ENCODE measurements at regions not wholly inside any gene's neighbourhood (a gene's known extent, or its start where the extent isn't known, plus 50 kb on each side); places are given as distances from the start of the nearest gene placed in this dataset. TPM values are rescaled to one million over a fixed set of nuclear protein-coding genes. Genes with fewer than 3 reads are reported as not detected.

DNA sequence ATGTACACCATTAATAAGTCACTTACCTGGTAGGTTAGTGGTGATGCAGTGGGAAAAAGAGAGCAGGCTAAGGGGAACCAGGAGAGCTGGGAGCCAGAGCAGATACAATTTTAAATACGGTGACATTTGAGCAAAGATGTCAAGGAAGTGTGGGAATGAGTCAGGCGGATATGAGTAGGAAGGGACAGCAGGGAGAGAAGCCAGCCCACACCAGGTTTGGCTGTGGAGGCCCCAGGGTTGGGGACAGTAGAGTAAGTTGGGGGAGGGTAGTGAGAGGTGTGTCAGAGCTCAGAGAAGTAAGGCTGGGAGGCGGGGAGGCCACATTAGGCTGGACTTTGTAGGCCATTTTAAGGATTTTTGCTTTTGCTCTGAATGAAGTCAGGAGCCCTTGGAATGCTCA is 482.0 kb downstream of the DISC1 start:
- CTCF ChIA-PET = no interaction called here

DNA sequence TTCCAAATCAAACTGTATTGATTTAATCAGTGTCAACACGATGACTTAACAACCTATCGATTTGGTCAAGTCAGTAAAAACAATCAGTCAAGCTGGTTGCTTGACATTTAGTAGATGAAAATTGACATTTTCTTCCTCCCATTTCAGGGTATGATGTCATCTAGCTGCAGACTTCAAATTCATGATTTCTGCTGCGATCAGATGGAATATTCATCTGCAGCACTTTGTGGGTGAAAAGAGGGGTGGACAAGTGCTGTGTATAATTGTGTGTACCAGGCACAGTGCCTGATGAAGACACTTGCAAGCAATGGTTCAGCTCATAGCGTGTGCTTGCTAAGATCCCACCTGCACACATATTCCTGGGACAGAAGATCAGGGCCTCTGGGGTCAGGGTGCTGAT is 479.8 kb downstream of the DISC1 start:
- Histone ChIP-seq H3K36me3 (ENCODE audit: control insufficient read depth, insufficient read depth, low read length) (no peaks in the 10 kb centered on the region), H3K27me3 (ENCODE audit: control insufficient read depth, insufficient read depth, low read length) (no peaks in the 10 kb centered on the region), H3K4me3 (ENCODE audit: low read depth, low read length) (no peak overlapping the region)
- DNase-seq (ENCODE audit: low read depth) = no peak
- CTCF ChIA-PET = interaction anchor here (1.0 kb wide), 1 partner anchor 10 kb away, joined by 3 read pairs; no protein-coding TSS in a partner anchor
- TF ChIP-seq, protein P1, sequence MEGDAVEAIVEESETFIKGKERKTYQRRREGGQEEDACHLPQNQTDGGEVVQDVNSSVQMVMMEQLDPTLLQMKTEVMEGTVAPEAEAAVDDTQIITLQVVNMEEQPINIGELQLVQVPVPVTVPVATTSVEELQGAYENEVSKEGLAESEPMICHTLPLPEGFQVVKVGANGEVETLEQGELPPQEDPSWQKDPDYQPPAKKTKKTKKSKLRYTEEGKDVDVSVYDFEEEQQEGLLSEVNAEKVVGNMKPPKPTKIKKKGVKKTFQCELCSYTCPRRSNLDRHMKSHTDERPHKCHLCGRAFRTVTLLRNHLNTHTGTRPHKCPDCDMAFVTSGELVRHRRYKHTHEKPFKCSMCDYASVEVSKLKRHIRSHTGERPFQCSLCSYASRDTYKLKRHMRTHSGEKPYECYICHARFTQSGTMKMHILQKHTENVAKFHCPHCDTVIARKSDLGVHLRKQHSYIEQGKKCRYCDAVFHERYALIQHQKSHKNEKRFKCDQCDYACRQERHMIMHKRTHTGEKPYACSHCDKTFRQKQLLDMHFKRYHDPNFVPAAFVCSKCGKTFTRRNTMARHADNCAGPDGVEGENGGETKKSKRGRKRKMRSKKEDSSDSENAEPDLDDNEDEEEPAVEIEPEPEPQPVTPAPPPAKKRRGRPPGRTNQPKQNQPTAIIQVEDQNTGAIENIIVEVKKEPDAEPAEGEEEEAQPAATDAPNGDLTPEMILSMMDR (IDR thresholded peaks at IDR 0.05; ENCODE audit: insufficient read depth, low read depth, low read length) = no peak
- POLR2A ChIA-PET = no interaction called here

More for the DNA sequence above, 482.0 kb downstream of the DISC1 start:
- no peak for DNase-seq (ENCODE audit: low read depth)
- Histone ChIP-seq H3K27me3 (ENCODE audit: control insufficient read depth, insufficient read depth, low read length) (no peaks in the 10 kb centered on the region), H3K4me3 (ENCODE audit: low read depth, low read length) (no peak overlapping the region), H3K36me3 (ENCODE audit: control insufficient read depth, insufficient read depth, low read length) (no peaks in the 10 kb centered on the region)
- TF ChIP-seq, protein P1 (IDR thresholded peaks at IDR 0.05; ENCODE audit: insufficient read depth, low read depth, low read length) = no peak
- POLR2A ChIA-PET = no interaction called here

DNA sequence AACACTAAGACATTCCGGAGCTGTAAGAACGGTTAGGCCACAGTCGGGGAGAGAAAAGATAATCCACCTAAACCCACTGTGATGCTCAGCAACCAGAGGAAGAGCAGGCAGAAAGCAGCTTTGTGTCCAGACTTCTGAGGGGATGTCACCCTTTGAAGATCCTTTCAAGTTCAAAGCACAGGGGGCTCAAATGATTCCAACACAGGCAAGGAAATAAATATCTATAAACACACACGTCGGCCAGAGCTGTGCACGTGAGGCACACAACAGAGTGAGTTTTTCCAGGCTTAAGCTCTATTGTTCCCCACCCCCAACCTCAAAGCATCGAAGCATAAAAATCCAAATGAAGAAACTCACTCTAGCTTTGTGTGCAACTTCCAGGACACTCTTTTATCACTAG is 479.0 kb downstream of the DISC1 start:
- Histone ChIP-seq H3K36me3 (ENCODE audit: control insufficient read depth, insufficient read depth, low read length) (no peaks in the 10 kb centered on the region), H3K4me3 (ENCODE audit: low read depth, low read length) (no peak overlapping the region), H3K27me3 (ENCODE audit: control insufficient read depth, insufficient read depth, low read length) (no peaks in the 10 kb centered on the region)
- no peak for DNase-seq (ENCODE audit: low read depth)
- CTCF ChIA-PET = no interaction called here
- POLR2A ChIA-PET = no interaction called here
- TF ChIP-seq, protein P1 (IDR thresholded peaks at IDR 0.05; ENCODE audit: insufficient read depth, low read depth, low read length) = no peak

DNA sequence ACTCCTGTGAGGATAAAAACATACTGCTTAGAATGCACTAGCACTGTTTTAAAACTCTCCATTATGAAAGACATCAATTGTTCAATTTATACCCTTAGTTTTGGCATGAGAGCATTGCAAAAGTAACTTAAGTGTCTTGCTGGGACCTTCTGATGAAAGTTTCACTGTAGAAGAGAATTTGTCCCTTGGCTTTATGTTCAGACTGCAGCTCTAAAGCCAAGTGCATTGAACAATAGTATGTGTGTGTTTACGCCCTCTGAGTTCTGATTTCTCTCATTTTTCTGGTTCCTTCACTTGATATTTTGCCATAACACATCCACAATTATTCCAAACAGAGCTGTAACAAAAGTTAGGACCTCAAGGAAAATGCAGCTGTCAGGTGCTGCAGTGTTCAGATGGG is 474.6 kb downstream of the DISC1 start:
- Histone ChIP-seq H3K27me3 (ENCODE audit: control insufficient read depth, insufficient read depth, low read length) (no peaks in the 10 kb centered on the region), H3K4me3 (ENCODE audit: low read depth, low read length) (no peak overlapping the region), H3K36me3 (ENCODE audit: control insufficient read depth, insufficient read depth, low read length) (no peaks in the 10 kb centered on the region)
- TF ChIP-seq, protein P1 (IDR thresholded peaks at IDR 0.05; ENCODE audit: insufficient read depth, low read depth, low read length) = no peak
- ChIA-PET CTCF (no interaction called here), POLR2A (no interaction called here)
- no peak for DNase-seq (ENCODE audit: low read depth)

DNA sequence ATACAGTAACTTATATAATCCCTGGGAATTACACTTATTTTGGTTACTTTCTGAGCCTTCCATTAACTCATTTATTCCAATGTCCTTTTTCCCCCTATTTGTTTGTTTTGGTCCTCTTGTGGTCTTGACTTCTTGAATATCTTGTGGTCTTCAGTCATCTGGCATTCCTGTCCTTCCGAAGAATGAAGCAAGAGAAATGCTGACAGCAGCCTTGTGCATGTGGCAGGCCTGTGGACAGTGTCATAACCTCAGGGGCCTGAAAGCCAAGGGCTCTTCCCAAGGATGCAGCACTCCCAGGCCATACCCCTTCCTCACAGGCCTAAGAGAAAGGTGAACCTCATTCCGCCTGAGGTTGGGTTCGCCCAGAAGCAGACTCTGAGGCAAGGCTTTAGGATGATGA is 470.2 kb downstream of the DISC1 start:
- Histone ChIP-seq H3K27me3 (ENCODE audit: control insufficient read depth, insufficient read depth, low read length) (no peaks in the 10 kb centered on the region), H3K36me3 (ENCODE audit: control insufficient read depth, insufficient read depth, low read length) (no peaks in the 10 kb centered on the region), H3K4me3 (ENCODE audit: low read depth, low read length) (no peak overlapping the region)
- POLR2A ChIA-PET = no interaction called here
- CTCF ChIA-PET = no interaction called here
- no peak for DNase-seq (ENCODE audit: low read depth)
- TF ChIP-seq, protein P1 (IDR thresholded peaks at IDR 0.05; ENCODE audit: insufficient read depth, low read depth, low read length) = no peak

Small RNAs in the stretch of these regions (small RNA-seq; reads per million reads assigned to genes)
- gene BX323014.1 (ENCODE audit: insufficient read length, low read depth, low replicate concordance) (not detected), gene RN7SL299P (ENCODE audit: insufficient read length, low read depth, low replicate concordance) (not detected)
